SK-N-SH (cell line): ENCODE measurements at regions not wholly inside any gene's neighbourhood (a gene's known extent, or its start where the extent isn't known, plus 50 kb on each side); places are given as distances from the start of the nearest gene placed in this dataset.

Experiments used
- CTCF ChIA-PET: fragments of 300-600, 350-600 bp; formaldehyde crosslinking; extraction: SDS; loops from one replicate; lab custom pipeline; 2021; lab: Yijun Ruan, JAX
- POLR2A ChIA-PET: fragments of 350-600 bp; sonication (Branson Sonifier 250); formaldehyde crosslinking; extraction: SDS; loops from one replicate; lab custom pipeline; 2020; ENCODE audit warnings: antibody characterized with exemption, inconsistent platforms; lab: Yijun Ruan, JAX
- DNase-seq: peaks from one replicate; pipeline ENCODE4 v3.0.0; 2012
- H2AFZ ChIP-seq: fragments of 200-600 bp; sonication (generic); 2 replicates; pipeline ENCODE4 v1.8.1; 2016; ENCODE audit warnings: antibody characterized with exemption, mild to moderate bottlenecking, low read depth
- H3F3A ChIP-seq: fragments of 200-600 bp; sonication (generic); replicated peaks from 2 replicates; pipeline ENCODE3; 2016; ENCODE audit warnings: antibody characterized with exemption, mild to moderate bottlenecking; ENCODE audit not compliant: insufficient read depth
- H3K27ac ChIP-seq, 2 experiments: fragments of 200-500 bp in 1 of 2; fragments of 200-600 bp in 1 of 2; sonication (Bioruptor generic) in 1 of 2; sonication (generic), shearing (Covaris generic) in 1 of 2; 2 replicates each; pipeline versions ENCODE4 v1.5.1 to v1.6.1; 2014 to 2016; ENCODE audit warnings: low read depth in 2 of 2, inconsistent platforms in 1 of 2, low read length in 1 of 2, mild to moderate bottlenecking in 1 of 2, mixed read lengths in 1 of 2
- H3K27me3 ChIP-seq: fragments of 200-600 bp; sonication (generic), shearing (Covaris generic); 2 replicates; pipeline ENCODE4 v1.6.1; 2016; ENCODE audit warnings: mixed run types; ENCODE audit not compliant: insufficient read depth
- H3K36me3 ChIP-seq, 2 experiments: fragments of 200-500 bp in 1 of 2; fragments of 200-600 bp in 1 of 2; sonication (Bioruptor generic) in 1 of 2; sonication (generic) in 1 of 2; replicated peaks in 1 of 2; 2 replicates each; pipeline versions ENCODE3 to v1.5.1; 2014 to 2016; ENCODE audit warnings: low read length in 1 of 2, mild to moderate bottlenecking in 1 of 2; ENCODE audit not compliant: insufficient read depth in 2 of 2, control insufficient read depth in 1 of 2
- H3K4me1 ChIP-seq, 2 experiments: fragments of 200-500 bp in 1 of 2; fragments of 200-600 bp in 1 of 2; sonication (Bioruptor generic) in 1 of 2; sonication (generic), shearing (Covaris generic) in 1 of 2; 2 replicates each; pipeline versions ENCODE4 v1.5.1 to v1.6.1; 2014 to 2016; ENCODE audit warnings: low read depth in 1 of 2, low read length in 1 of 2, mixed run types in 1 of 2; ENCODE audit not compliant: insufficient read depth in 2 of 2, control insufficient read depth in 1 of 2
- H3K4me2 ChIP-seq: fragments of 200-600 bp; sonication (generic), shearing (Covaris generic); 2 replicates; pipeline ENCODE4 v1.6.1; 2017; ENCODE audit warnings: mixed run types
- H3K4me3 ChIP-seq, 2 experiments: fragments of 200-500 bp in 1 of 2; fragments of 200-600 bp in 1 of 2; sonication (Bioruptor generic) in 1 of 2; sonication (generic), shearing (Covaris generic) in 1 of 2; 2 replicates each; pipeline versions ENCODE4 v1.5.1 to v1.8.1; 2014 to 2016; ENCODE audit warnings: low read depth in 2 of 2, inconsistent platforms in 1 of 2, low read length in 1 of 2, mild to moderate bottlenecking in 1 of 2, mixed read lengths in 1 of 2, moderate library complexity in 1 of 2
- H3K79me2 ChIP-seq: fragments of 200-600 bp; sonication (generic); 2 replicates; pipeline ENCODE4 v1.8.1; 2017; ENCODE audit warnings: mild to moderate bottlenecking; ENCODE audit not compliant: insufficient read depth
- H3K9ac ChIP-seq: fragments of 200-600 bp; sonication (generic); 2 replicates; pipeline ENCODE4 v1.6.1; 2017; ENCODE audit warnings: mixed run types
- H3K9me2 ChIP-seq: fragments of 200-600 bp; sonication (generic); 2 replicates; pipeline ENCODE4 v1.6.1; 2017; ENCODE audit warnings: mixed run types
- H3K9me3 ChIP-seq: fragments of 200-600 bp; sonication (generic); 2 replicates; pipeline ENCODE4 v1.6.1; 2017; ENCODE audit warnings: mixed run types, mild to moderate bottlenecking, moderate library complexity
- H4K20me1 ChIP-seq: fragments of 200-600 bp; sonication (generic); 2 replicates; pipeline ENCODE4 v1.6.1; 2017; ENCODE audit warnings: mild to moderate bottlenecking, mixed run types; ENCODE audit not compliant: insufficient read depth
- CTCF ChIP-seq: fragments of 200-600 bp; sonication (generic); IDR thresholded peaks from 2 replicates; pipeline ENCODE4 v1.6.1; 2017; ENCODE audit warnings: antibody characterized with exemption, mild to moderate bottlenecking, moderate library complexity
- ELF1 ChIP-seq: IDR thresholded peaks from 2 replicates; pipeline ENCODE4 v1.4.0; 2012
- EP300 ChIP-seq, 2 experiments: IDR thresholded peaks; 2 replicates each; pipeline versions ENCODE4 v1.4.0 to v1.6.1; 2012; ENCODE audit warnings: borderline replicate concordance in 1 of 2, low read depth in 1 of 2, low read length in 1 of 2
- EZH2phosphoT487 ChIP-seq: fragments of 200-600 bp; sonication (generic); IDR thresholded peaks from 2 replicates; pipeline ENCODE4 v1.6.1; 2017; ENCODE audit warnings: low read depth, mixed run types, mild to moderate bottlenecking, antibody characterized with exemption, moderate library complexity, borderline replicate concordance
- FOXJ3 ChIP-seq: sonication (generic); formaldehyde crosslinking; IDR thresholded peaks from 2 replicates; pipeline ENCODE4 v1.5.1; 2020; ENCODE audit warnings: mild to moderate bottlenecking, missing genetic modification reagents
- GABPA ChIP-seq: IDR thresholded peaks from 2 replicates; pipeline ENCODE4 v1.4.0; 2012; ENCODE audit warnings: low read depth, mild to moderate bottlenecking
- GATA2 ChIP-seq: sonication (generic); formaldehyde crosslinking; IDR thresholded peaks from 2 replicates; pipeline ENCODE4 v1.5.0; 2020; ENCODE audit warnings: mild to moderate bottlenecking, missing genetic modification reagents
- JUND ChIP-seq: IDR thresholded peaks from 2 replicates; pipeline ENCODE4 v1.4.0; 2012
- MAX ChIP-seq: IDR thresholded peaks from 2 replicates; pipeline ENCODE4 v1.4.0; 2012; ENCODE audit warnings: low read depth
- MXI1 ChIP-seq: IDR thresholded peaks from 2 replicates; pipeline ENCODE4 v1.6.1; 2012; ENCODE audit warnings: mild to moderate bottlenecking, low read depth, low read length, improper control_type of control experiment
- PBX3 ChIP-seq: IDR thresholded peaks from 2 replicates; pipeline ENCODE4; 2012
- POLR2AphosphoS5 ChIP-seq: IDR thresholded peaks from 2 replicates; pipeline ENCODE4 v1.6.1; 2012; ENCODE audit warnings: low read depth, low read length
- RCOR1 ChIP-seq: fragments of 150-350 bp; IDR thresholded peaks from 2 replicates; pipeline ENCODE4 v1.6.1; 2017; ENCODE audit warnings: antibody characterized with exemption, low read length
- RFX5 ChIP-seq: IDR thresholded peaks from 2 replicates; pipeline ENCODE4 v1.6.1; 2012; ENCODE audit warnings: mild to moderate bottlenecking, improper control_type of control experiment, low read length
- RXRA ChIP-seq: IDR thresholded peaks from 2 replicates; pipeline ENCODE4 v1.4.0; 2012; ENCODE audit warnings: low read depth, mild to moderate bottlenecking, borderline replicate concordance
- SMC3 ChIP-seq: IDR thresholded peaks from 2 replicates; pipeline ENCODE4 v1.6.1; 2012; ENCODE audit warnings: low read depth, low read length, improper control_type of control experiment
- TEAD4 ChIP-seq: IDR thresholded peaks from 2 replicates; pipeline ENCODE4 v1.4.0; 2012; ENCODE audit warnings: mild to moderate bottlenecking, borderline replicate concordance; ENCODE audit not compliant: insufficient read depth
- USF1 ChIP-seq: IDR thresholded peaks from 2 replicates; pipeline ENCODE4 v1.4.0; 2012; ENCODE audit warnings: low read depth, borderline replicate concordance
- YY1 ChIP-seq: IDR thresholded peaks from 2 replicates; pipeline ENCODE4 v1.4.0; 2012; ENCODE audit warnings: low read depth, mild to moderate bottlenecking
- ZBTB33 ChIP-seq: IDR thresholded peaks from 2 replicates; pipeline ENCODE4 v1.4.0; 2012; ENCODE audit warnings: low read depth, borderline replicate concordance
- WGBS: methylation state at CpG from one replicate; pipeline ENCODE4 v1.1.6; 2017; ENCODE audit warnings: low lambda C conversion rate; 5-methylcytosine and 5-hydroxymethylcytosine counted together

GRCh38 chr16:6558661-6559060 is 774.0 kb upstream of the RBFOX1 start:
- no peaks in the 10 kb centered on the region for H3K79me2 ChIP-seq
- 23% methylated on average over 7 of the region's 7 CpGs for WGBS
- POLR2A ChIA-PET, result no interaction called here
- no peaks in the 10 kb centered on the region for H3K9me3 ChIP-seq
- CTCF ChIA-PET, result no interaction called here
- DNase-seq, result no peak
- H3K27me3 ChIP-seq, result no peaks in the 10 kb centered on the region
- no peaks in the 10 kb centered on the region for H4K20me1 ChIP-seq
- no peak for TF ChIP-seq RFX5
- TF ChIP-seq YY1, result no peak
- no peak for TF ChIP-seq RCOR1
- no peak for TF ChIP-seq MAX
- no peak for TF ChIP-seq EZH2phosphoT487
- no peak for TF ChIP-seq TEAD4
- no peak for TF ChIP-seq ZBTB33
- TF ChIP-seq SMC3, result no peak
- TF ChIP-seq MXI1, result no peak
- no peak for TF ChIP-seq GABPA
- TF ChIP-seq RXRA, result no peak
- no peak for TF ChIP-seq CTCF
- no peak for TF ChIP-seq FOXJ3
- no peak overlapping the region for H3K9ac ChIP-seq
- no peak overlapping the region for H3K4me2 ChIP-seq
- no peaks in the 10 kb centered on the region for H3K4me1 ChIP-seq
- no peak overlapping the region for H2AFZ ChIP-seq
- H3K4me3 ChIP-seq, result no peak overlapping the region
- no peaks in the 10 kb centered on the region for H3F3A ChIP-seq
- no peaks in the 10 kb centered on the region for H3K36me3 ChIP-seq
- no peak overlapping the region for H3K27ac ChIP-seq
- H3K9me2 ChIP-seq, result no peaks in the 10 kb centered on the region

- Histone ChIP-seq H3K36me3 (no peaks in the 10 kb centered on the region), H3K4me2 (no peak overlapping the region), H2AFZ (no peak overlapping the region), H3K9ac (no peak overlapping the region), H3F3A (no peaks in the 10 kb centered on the region), H3K27ac (no peak overlapping the region), H4K20me1 (no peaks in the 10 kb centered on the region), H3K4me1 (no peaks in the 10 kb centered on the region), H3K27me3 (no peaks in the 10 kb centered on the region), H3K4me3 (no peak overlapping the region), H3K9me3 (no peaks in the 10 kb centered on the region), H3K79me2 (no peaks in the 10 kb centered on the region), H3K9me2 (no peaks in the 10 kb centered on the region)
- no peak for TF ChIP-seq POLR2AphosphoS5
- no peak for TF ChIP-seq EP300 (IDR thresholded peaks at IDR 0.05; ENCODE audit: borderline replicate concordance in 1 of 2, low read depth in 1 of 2, low read length in 1 of 2)
- TF ChIP-seq USF1, result no peak
- no peak for TF ChIP-seq PBX3
- no peak for TF ChIP-seq GABPA
- no peak for TF ChIP-seq JUND
- no peak for TF ChIP-seq RXRA
- TF ChIP-seq CTCF, result no peak
- no peak for TF ChIP-seq TEAD4
- TF ChIP-seq GATA2 (CRISPR knock-in tag), result no peak
- TF ChIP-seq MXI1, result no peak
- TF ChIP-seq ELF1, result no peak
- 39% methylated on average over 8 of the region's 8 CpGs for WGBS
- no peak for DNase-seq
- ChIA-PET CTCF (no interaction called here), POLR2A (no interaction called here)
These were observed 774.5 kb upstream of the RBFOX1 start for GRCh38 chr16:6558126-6558525.
